Erythroblast (primary cell): ENCODE measurements at regions not wholly inside any gene's neighbourhood (a gene's known extent, or its start where the extent isn't known, plus 50 kb on each side); places are given as distances from the start of the nearest gene placed in this dataset.

ENCODE experiments used
- GATA1 ChIP-seq: IDR thresholded peaks from 2 replicates; pipeline ENCODE4 v1.6.1; 2011; ENCODE audit warnings: low read depth, mild to moderate bottlenecking, control low read depth, low read length, moderate library complexity
- POLR2A ChIP-seq: IDR thresholded peaks from 2 replicates; pipeline ENCODE4 v1.6.1; 2011; ENCODE audit warnings: mild to moderate bottlenecking, low read length

DNA sequence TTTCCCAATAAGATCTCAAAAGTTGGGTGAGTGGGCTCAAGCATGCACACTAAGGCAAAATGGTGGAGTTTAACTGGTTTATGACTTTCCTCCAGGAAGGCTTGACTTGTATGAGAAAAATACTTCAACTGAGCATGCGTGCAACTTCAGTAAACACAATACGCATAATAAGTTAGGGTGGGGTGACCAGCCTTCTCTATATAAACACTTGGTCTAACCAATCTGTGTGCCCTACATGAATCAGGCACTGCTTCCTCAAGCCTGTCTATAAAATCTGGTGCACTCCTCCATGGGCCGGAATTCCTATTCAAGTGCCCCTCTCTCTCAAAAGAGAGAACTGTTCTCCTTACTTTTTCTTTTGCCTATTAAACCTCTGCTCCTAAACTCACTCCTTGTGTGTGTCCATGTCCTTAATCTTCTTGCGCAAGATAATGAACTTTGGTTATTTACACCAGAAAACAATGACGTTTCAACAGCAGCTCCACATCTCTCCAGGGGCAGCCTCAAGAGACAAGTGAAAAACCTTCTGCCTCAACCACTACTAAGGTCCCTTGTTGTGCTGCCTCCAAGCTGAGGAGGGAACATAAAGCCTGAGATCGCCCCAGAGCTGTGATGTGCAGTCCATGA is 352.6 kb downstream of the CAAP1 start:
- TF ChIP-seq POLR2A = no peak
- no peak for TF ChIP-seq GATA1
